Left lung (tissue), 4 donors: ENCODE measurements at regions not wholly inside any gene's neighbourhood (a gene's known extent, or its start where the extent isn't known, plus 50 kb on each side); places are given as distances from the start of the nearest gene placed in this dataset.

Experiments used
- ATAC-seq: fragments of 200-7000 bp; cut with Tn5 transposase; one replicate; pipeline ENCODE4 v1.9.1; 2020; ENCODE audit warnings: moderate library complexity
- DNase-seq, 4 donors: peaks; one replicate each; pipeline ENCODE4 v3.0.0-alpha.2; 2013 to 2020
- H3K27ac ChIP-seq, 2 donors: fragments of 200-600 bp; sonication (generic) in 1 of 2; one replicate each; pipeline versions ENCODE4 v1.5.0 to v1.8.0; 2020 to 2021
- H3K27me3 ChIP-seq, 2 donors: fragments of 200-600 bp; sonication (generic) in 1 of 2; one replicate each; pipeline versions ENCODE4 v1.5.0 to v1.8.0; 2020 to 2021
- H3K36me3 ChIP-seq, 2 donors: fragments of 200-600 bp; sonication (generic) in 1 of 2; one replicate each; pipeline versions ENCODE4 v1.5.0 to v1.8.0; 2020 to 2021
- H3K4me1 ChIP-seq, 2 donors: fragments of 200-600 bp; one replicate each; pipeline ENCODE4 v1.8.0; 2021
- H3K4me3 ChIP-seq, 2 donors: fragments of 200-600 bp; sonication (generic) in 1 of 2; one replicate each; pipeline versions ENCODE4 v1.5.0 to v1.8.0; 2020 to 2021; ENCODE audit warnings: mild to moderate bottlenecking in 1 of 2
- H3K9me3 ChIP-seq, 2 donors: fragments of 200-600 bp; sonication (generic) in 1 of 2; one replicate each; pipeline versions ENCODE4 v1.5.0 to v1.8.0; 2020 to 2021
- CTCF ChIP-seq, 2 donors: fragments of 200-600 bp; sonication (generic) in 1 of 2; IDR thresholded peaks; one replicate each; pipeline versions ENCODE4 v1.5.0 to v1.8.0; 2021; ENCODE audit warnings: antibody characterized with exemption in 2 of 2
- intact Hi-C, 2 donors: fragments of 100-400 bp; cut with DNase I; formaldehyde crosslinking; loops; one replicate each; pipeline versions ENCODE4 v1.11.2 to v1.14.2; 2022
- donor health status: DM: no; HTN: yes; CAD: no.
- donor health status: DM: no; HTN: no; CAD: no.

GRCh38 chr3:159835126-159835525 lies 153.5 kb upstream of the IL12A start:
- TF ChIP-seq CTCF (IDR thresholded peaks at IDR 0.05), result no peak
- ATAC-seq (no peak), DNase-seq (no peak)
- H3K4me3 ChIP-seq, result no peak overlapping the region
- peaks cover 0 to 7% of the 10 kb centered on the region in 2 donors for H3K27me3 ChIP-seq
- intact Hi-C loops, result no loop called here
- no peaks in the 10 kb centered on the region for H3K9me3 ChIP-seq
- no peak overlapping the region for H3K27ac ChIP-seq
- no peaks in the 10 kb centered on the region for H3K36me3 ChIP-seq
- H3K4me1 ChIP-seq, result peaks cover 3 to 25% of the 10 kb centered on the region in 2 donors

GRCh38 chr3:159837725-159838124 lies 150.9 kb upstream of the IL12A start:
- no peak overlapping the region for H3K27ac ChIP-seq
- intact Hi-C loops, result no loop called here
- H3K36me3 ChIP-seq, result no peaks in the 10 kb centered on the region
- ATAC-seq, result no peak
- no peak for TF ChIP-seq CTCF (IDR thresholded peaks at IDR 0.05)
- DNase-seq, result no peak
- H3K9me3 ChIP-seq, result no peaks in the 10 kb centered on the region
- H3K27me3 ChIP-seq, result peaks cover 0 to 8% of the 10 kb centered on the region in 2 donors
- peaks cover 3 to 29% of the 10 kb centered on the region in 2 donors for H3K4me1 ChIP-seq
- no peak overlapping the region for H3K4me3 ChIP-seq

GRCh38 chr3:159838938-159839337 lies 149.7 kb upstream of the IL12A start:
- Histone ChIP-seq H3K4me1 (peaks cover 4 to 39% of the 10 kb centered on the region in 2 donors), H3K27ac (no peak overlapping the region), H3K36me3 (no peaks in the 10 kb centered on the region), H3K27me3 (peaks cover 0 to 8% of the 10 kb centered on the region in 2 donors), H3K4me3 (no peak overlapping the region), H3K9me3 (no peaks in the 10 kb centered on the region)
- DNase-seq (no peak), ATAC-seq (no peak)
- intact Hi-C loops, result no loop called here
- TF ChIP-seq CTCF (IDR thresholded peaks at IDR 0.05), result no peak

GRCh38 chr3:159839561-159840379 lies 148.9 kb upstream of the IL12A start, which contains the start of gene SCHIP1:
Gene SCHIP1, plus strand, starts transcription at chr3:159839861.
- DNase-seq (peak in 2 of 4 donors; percentile 52 to 66), ATAC-seq (peak; percentile 73)
- no peak for TF ChIP-seq CTCF (IDR thresholded peaks at IDR 0.05)
- no peaks in the 10 kb centered on the region for H3K9me3 ChIP-seq
- peak within 1 kb of the TSS; percentile 11 to 36 for H3K27ac ChIP-seq
- H3K27me3 ChIP-seq, result peaks cover 0 to 8% of the 10 kb centered on the region in 2 donors
- no peaks in the 10 kb centered on the region for H3K36me3 ChIP-seq
- peak within 1 kb of the TSS; percentile 12 to 27 for H3K4me3 ChIP-seq
- H3K4me1 ChIP-seq, result peaks cover 9 to 46% of the 10 kb centered on the region in 2 donors
- intact Hi-C loops, result no loop called here

- DNase-seq (peak in 1 of 4 donors; percentile 28), ATAC-seq (peak; percentile 80)
- H3K27ac ChIP-seq, result peak overlapping the region; percentile 11 to 36
- H3K9me3 ChIP-seq, result no peaks in the 10 kb centered on the region
- peak overlapping the region in 1 of 2 donors; percentile 27 for H3K4me3 ChIP-seq
- peaks cover 9 to 51% of the 10 kb centered on the region in 2 donors for H3K4me1 ChIP-seq
- no peak for TF ChIP-seq CTCF (IDR thresholded peaks at IDR 0.05)
- intact Hi-C loops, result no loop called here
- H3K27me3 ChIP-seq, result peaks cover 0 to 8% of the 10 kb centered on the region in 2 donors
- H3K36me3 ChIP-seq, result no peaks in the 10 kb centered on the region
Measured at GRCh38 chr3:159840703-159841299, 147.8 kb upstream of the IL12A start.
